Upper lobe of left lung (tissue), 4 donors: ENCODE measurements at regions not wholly inside any gene's neighbourhood (a gene's known extent, or its start where the extent isn't known, plus 50 kb on each side); places are given as distances from the start of the nearest gene placed in this dataset.

ENCODE experiments used
- POLR2A ChIP-seq, 4 donors: fragments of 450-650 bp; IDR thresholded peaks; one replicate each; pipeline ENCODE4 v1.5.1; 2016 to 2017; ENCODE audit warnings: antibody characterized with exemption in 4 of 4, mild to moderate bottlenecking in 2 of 4
- POLR2AphosphoS5 ChIP-seq, 2 donors: sonication (generic); formaldehyde crosslinking; IDR thresholded peaks; one replicate each; pipeline ENCODE4 v1.5.1; 2017; ENCODE audit warnings: antibody characterized with exemption in 2 of 2
- TF ChIP-seq, protein P1 (sequence below), 6 experiments: fragments of 450-650 bp in 4 of 6; fragments of 200-600 bp in 2 of 6; sonication (generic) in 2 of 6; IDR thresholded peaks; one replicate each; pipeline ENCODE4 v1.5.1; 2016 to 2019; ENCODE audit warnings: antibody characterized with exemption in 6 of 6

DNA sequence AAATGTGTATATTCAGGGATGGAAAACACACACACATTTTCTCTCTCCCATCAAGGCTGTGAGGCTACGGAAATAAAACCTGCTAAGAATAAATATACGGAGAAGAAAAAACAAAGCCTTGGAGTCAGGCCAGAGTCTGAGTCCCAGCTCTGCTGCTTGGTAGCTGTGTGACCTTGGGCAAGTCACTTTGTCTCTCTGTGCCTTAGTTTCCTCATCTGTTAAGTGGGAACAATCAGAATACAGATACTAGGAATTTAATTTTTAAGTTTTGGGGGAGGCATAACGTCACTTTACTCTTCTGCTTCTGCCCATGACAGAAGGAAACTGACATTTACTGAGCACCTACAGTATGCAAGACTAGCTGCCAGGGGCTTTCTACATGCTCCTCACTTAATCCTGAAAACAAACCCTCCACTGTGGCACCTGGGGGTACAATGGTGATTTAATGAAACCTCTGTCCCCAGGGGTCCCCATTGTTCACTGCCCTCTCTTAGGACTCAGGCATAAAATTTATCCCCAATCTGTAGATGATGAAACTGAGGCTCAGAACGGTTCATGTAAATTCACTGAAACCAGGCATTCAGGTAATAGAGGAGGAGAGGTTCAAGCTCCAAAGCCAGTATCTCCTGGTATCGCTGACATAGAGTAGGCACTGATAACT is 131.9 kb upstream of the SERPIND1 start:
- TF ChIP-seq POLR2A (IDR thresholded peaks at IDR 0.05) (no peak), POLR2AphosphoS5 (IDR thresholded peaks at IDR 0.05) (no peak)
- TF ChIP-seq, protein P1, sequence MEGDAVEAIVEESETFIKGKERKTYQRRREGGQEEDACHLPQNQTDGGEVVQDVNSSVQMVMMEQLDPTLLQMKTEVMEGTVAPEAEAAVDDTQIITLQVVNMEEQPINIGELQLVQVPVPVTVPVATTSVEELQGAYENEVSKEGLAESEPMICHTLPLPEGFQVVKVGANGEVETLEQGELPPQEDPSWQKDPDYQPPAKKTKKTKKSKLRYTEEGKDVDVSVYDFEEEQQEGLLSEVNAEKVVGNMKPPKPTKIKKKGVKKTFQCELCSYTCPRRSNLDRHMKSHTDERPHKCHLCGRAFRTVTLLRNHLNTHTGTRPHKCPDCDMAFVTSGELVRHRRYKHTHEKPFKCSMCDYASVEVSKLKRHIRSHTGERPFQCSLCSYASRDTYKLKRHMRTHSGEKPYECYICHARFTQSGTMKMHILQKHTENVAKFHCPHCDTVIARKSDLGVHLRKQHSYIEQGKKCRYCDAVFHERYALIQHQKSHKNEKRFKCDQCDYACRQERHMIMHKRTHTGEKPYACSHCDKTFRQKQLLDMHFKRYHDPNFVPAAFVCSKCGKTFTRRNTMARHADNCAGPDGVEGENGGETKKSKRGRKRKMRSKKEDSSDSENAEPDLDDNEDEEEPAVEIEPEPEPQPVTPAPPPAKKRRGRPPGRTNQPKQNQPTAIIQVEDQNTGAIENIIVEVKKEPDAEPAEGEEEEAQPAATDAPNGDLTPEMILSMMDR (IDR thresholded peaks at IDR 0.05): no peak
